Lower leg skin (tissue), 4 donors: ENCODE measurements at regions not wholly inside any gene's neighbourhood (a gene's known extent, or its start where the extent isn't known, plus 50 kb on each side); places are given as distances from the start of the nearest gene placed in this dataset.

ENCODE experiments used
- DNase-seq, 2 donors: peaks; one replicate each; pipeline ENCODE4 v3.0.0-alpha.2; 2019; ENCODE audit warnings: low spot score in 2 of 2
- H3K4me3 ChIP-seq: fragments of 200-600 bp; sonication (generic); 2 replicates; pipeline ENCODE4 v1.5.1; 2017; ENCODE audit warnings: mild to moderate bottlenecking, low read depth; ENCODE audit not compliant: poor library complexity, severe bottlenecking
- CTCF ChIP-seq, 3 donors: fragments of 450-650 bp; IDR thresholded peaks; one replicate each; pipeline ENCODE4 v1.5.1; 2016; ENCODE audit warnings: antibody characterized with exemption in 3 of 3, mild to moderate bottlenecking in 3 of 3, moderate library complexity in 2 of 3
- POLR2A ChIP-seq, 2 donors: fragments of 450-650 bp; IDR thresholded peaks; one replicate each; pipeline ENCODE4 v1.6.1; 2016 to 2017; ENCODE audit warnings: antibody characterized with exemption in 2 of 2, mild to moderate bottlenecking in 1 of 2, moderate library complexity in 1 of 2
- WGBS, 2 donors: methylation state at CpG; one replicate each; pipeline ENCODE4 v1.1.5; 2018; 5-methylcytosine and 5-hydroxymethylcytosine counted together
- intact Hi-C: fragments of 100-400 bp; cut with DNase I; formaldehyde crosslinking; loops from one replicate; pipeline ENCODE4 v1.15.0; 2023; ENCODE audit warnings: low total_unique reads

- 41% methylated on average over 1 of the region's 1 CpG for WGBS, 2 donors
- intact Hi-C loops = no loop called here
- no peak overlapping the region for H3K4me3 ChIP-seq
- no peak for DNase-seq
- no peak for TF ChIP-seq POLR2A (IDR thresholded peaks at IDR 0.05)
- TF ChIP-seq CTCF (IDR thresholded peaks at IDR 0.05) = no peak
Measured at GRCh38 chr12:87311206-87311605, 718.0 kb downstream of the C12orf50 start.

GRCh38 chr12:87310126-87310525, 719.1 kb downstream of the C12orf50 start:
- intact Hi-C loops = no loop called here
- TF ChIP-seq POLR2A (IDR thresholded peaks at IDR 0.05) (no peak), CTCF (IDR thresholded peaks at IDR 0.05) (no peak)
- DNase-seq = no peak
- 63 to 68% methylated on average over 1 of the region's 1 CpG for WGBS, 2 donors
- no peak overlapping the region for H3K4me3 ChIP-seq

- intact Hi-C loops = no loop called here
- DNase-seq = no peak
- TF ChIP-seq POLR2A (IDR thresholded peaks at IDR 0.05) (no peak), CTCF (IDR thresholded peaks at IDR 0.05) (no peak)
- no peak overlapping the region for H3K4me3 ChIP-seq
Measured at GRCh38 chr12:87305481-87305880, 723.7 kb downstream of the C12orf50 start.

- intact Hi-C loops = no loop called here
- 70 to 78% methylated on average over 2 of the region's 2 CpGs for WGBS, 2 donors
- no peak for TF ChIP-seq POLR2A (IDR thresholded peaks at IDR 0.05)
- no peak overlapping the region for H3K4me3 ChIP-seq
- no peak for DNase-seq
Measured at GRCh38 chr12:87304406-87304805, 724.8 kb downstream of the C12orf50 start.

- intact Hi-C loops = no loop called here
- no peak overlapping the region for H3K4me3 ChIP-seq
- no peak for DNase-seq
- 59 to 73% methylated on average over 1 of the region's 1 CpG for WGBS, 2 donors
- TF ChIP-seq POLR2A (IDR thresholded peaks at IDR 0.05) = no peak
- TF ChIP-seq CTCF (IDR thresholded peaks at IDR 0.05) = no peak
Measured at GRCh38 chr12:87303396-87304012, 725.7 kb downstream of the C12orf50 start.

GRCh38 chr12:87302126-87302745, 727.0 kb downstream of the C12orf50 start:
- intact Hi-C loops = no loop called here
- DNase-seq = no peak
- 74 to 82% methylated on average over 5 of the region's 5 CpGs for WGBS, 2 donors
- no peak overlapping the region for H3K4me3 ChIP-seq
- TF ChIP-seq CTCF (IDR thresholded peaks at IDR 0.05) (no peak), POLR2A (IDR thresholded peaks at IDR 0.05) (no peak)
